HS-27A (cell line): ENCODE measurements at regions not wholly inside any gene's neighbourhood (a gene's known extent, or its start where the extent isn't known, plus 50 kb on each side); places are given as distances from the start of the nearest gene placed in this dataset.

ENCODE experiments used
- DNase-seq: peaks from one replicate; pipeline ENCODE4 v3.0.0-alpha.2; 2012; ENCODE audit warnings: low read depth, missing footprints

DNA sequence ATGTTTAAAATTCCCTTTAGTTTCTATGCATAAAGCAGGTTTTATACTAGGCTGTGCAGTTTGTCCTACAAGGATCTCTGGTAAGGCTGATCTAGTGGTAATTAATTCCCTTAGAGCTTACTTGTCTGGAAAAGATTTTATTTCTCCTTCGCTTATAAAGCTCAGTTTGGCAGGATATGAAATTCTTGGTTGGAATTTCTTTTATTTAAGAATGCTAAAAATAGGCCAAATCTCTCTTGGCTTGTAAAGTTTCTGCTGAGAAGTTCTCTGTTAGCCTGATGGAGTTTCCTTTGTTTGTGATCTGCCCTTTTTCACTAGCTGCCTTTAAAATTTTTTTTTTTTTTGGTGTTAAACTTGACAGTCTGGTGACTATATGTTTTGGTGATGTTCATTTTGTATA, 237.1 kb upstream of the TLE4 start:
- DNase-seq, result no peak

DNA sequence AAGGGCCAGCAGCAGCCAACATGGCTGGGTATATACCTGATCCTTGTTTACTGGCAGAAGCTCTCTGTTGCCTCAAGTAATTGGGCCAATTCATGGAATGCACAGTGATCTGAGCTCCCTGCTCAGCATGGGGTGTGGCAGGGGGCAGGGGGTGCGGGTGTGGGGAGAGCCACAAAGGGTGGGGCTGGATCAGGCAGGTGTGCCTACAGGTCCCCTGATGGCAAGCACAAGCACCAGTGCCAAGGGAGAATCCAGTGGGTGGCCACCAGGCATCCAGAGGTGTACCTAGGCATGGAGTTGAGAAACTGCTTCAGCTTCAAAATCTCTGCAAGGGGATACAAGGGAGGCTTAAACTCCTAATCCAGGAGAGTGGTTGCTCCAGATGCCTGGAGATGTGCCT, 235.8 kb upstream of the TLE4 start:
- no peak for DNase-seq

DNA sequence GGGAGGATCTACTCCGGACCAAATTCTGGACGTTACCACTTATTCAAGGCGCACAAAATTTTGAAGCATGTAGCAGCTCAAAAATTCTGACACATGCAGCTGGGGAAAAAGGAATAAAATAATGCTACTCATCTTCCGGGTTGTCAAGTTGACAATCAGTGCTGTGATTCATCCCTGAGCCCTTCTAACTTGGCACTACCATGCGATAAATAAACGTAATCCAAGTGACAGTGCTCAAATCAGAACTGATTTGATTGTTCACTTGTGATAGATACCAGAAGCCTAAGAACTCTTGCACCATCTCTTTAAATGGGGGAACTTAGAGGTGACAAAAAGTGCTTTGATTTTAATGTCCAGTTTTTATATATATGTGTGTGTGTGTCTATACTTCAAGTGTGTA, 230.2 kb upstream of the TLE4 start:
- no peak for DNase-seq

DNA sequence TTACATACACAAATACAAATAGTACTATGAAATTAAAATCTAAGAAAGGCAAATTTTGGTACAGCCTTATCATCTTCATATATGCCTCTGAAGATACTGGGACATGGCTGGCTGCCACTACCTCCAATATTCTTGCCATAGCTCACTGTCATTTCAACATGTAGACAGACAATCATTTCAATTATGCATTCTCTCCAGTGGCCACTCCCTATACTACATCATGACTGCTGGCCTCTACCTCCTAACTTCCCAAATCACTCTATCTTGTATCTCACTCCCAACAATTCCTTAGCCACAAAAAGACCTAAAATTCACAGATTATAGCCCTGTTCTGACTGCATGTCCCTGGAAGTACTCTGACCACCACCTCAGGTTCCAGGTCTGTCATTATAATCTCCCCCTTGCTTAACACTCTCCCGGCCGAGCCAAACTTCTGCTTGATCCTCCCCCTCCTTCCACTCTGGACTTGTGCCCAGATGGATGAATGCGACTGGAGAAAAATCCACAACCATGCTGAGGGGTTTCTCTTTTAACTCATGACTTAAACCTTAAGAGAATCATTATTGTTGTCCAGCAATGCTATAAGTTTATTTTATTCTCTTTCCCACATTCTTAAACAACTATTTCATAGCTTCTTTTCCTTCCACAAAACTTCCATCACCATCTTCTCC, 225.3 kb upstream of the TLE4 start:
- no peak for DNase-seq

DNA sequence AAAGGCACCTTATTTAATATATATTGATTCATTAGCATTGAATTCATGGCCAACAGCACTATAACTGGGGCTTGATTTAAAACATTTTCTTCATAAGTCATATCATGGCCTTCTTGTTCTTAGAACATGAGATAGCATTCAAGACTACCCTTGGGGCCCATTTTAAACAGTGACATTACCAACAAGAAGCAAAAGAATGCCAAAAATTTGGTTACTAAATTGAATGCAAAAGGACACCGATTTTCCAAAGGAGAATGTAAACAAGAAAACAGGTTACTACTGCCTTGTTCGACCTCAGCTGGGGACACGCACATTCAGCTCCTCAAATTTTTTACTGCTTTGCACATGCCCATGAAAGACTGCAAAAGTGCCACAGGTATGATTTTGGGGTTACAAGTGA, 219.4 kb upstream of the TLE4 start:
- no peak for DNase-seq

DNA sequence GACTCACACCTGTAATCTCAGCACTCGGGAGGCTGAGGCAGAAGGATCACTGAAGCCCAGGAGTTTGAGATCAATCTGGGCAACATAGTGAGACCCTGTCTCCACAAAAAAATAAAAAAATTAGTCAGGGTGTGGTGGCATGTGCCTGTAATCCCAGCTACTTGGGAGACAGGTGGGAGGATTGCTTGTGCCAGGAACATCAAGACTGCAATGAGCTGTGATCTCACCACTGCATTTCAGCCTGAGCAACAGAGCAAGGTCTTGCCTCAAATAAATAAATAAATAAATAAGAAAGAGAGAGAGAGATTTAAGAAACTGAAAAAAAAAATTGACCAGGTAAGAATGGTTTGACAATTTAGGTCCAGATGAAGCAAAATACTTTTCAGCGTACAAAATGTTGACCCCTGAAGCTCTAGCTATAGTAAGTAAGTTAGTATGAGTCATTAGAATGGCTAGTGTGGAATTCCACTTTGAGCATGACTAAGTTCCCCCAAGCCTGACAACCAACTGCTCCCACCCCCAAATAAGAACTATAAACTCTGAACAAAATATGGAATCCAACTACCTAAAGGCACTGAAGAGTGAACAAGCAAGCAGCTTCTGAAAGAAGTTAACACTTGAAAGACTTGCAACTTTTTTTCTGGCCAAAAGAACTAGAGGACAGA, 217.8 kb upstream of the TLE4 start:
- no peak for DNase-seq

DNA sequence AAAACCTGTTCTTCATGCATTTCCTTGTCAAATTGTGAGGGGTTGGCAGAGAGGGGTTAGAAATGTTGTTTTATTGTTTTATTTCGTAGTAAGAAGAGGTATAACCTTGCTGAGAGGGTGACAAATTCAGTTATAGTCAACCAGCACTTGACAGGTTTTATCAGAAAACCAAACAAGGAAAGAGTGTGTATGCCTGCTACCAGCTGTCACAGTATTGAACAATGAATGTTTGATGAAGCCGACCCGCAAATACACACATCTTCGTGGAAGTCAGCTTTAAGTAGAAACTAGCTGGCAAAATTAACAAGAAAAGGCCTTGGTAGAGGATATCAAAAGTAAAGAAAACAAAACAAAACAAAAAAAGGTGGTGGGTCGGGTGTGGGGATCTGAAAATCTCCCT, 214.6 kb upstream of the TLE4 start:
- no peak for DNase-seq

DNA sequence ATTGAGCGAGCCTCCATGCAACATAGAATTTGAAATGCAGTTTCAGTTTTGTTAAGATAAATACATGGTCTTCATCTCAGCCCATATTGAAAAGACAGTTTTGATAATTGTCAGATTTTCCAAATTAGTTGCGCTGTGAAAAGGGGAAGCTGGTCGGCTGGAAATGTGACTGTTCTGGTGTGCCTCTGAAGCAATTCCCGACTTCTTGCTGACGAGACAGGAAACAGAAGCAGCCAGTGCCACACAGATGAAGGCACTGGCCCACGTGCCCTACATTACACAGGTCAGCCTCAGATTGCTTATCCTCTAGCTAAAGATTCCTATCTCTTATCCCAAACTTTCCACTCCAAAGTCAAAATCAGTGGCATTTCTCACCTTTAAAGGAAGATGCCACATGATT, 214.1 kb upstream of the TLE4 start:
- DNase-seq, result no peak

DNA sequence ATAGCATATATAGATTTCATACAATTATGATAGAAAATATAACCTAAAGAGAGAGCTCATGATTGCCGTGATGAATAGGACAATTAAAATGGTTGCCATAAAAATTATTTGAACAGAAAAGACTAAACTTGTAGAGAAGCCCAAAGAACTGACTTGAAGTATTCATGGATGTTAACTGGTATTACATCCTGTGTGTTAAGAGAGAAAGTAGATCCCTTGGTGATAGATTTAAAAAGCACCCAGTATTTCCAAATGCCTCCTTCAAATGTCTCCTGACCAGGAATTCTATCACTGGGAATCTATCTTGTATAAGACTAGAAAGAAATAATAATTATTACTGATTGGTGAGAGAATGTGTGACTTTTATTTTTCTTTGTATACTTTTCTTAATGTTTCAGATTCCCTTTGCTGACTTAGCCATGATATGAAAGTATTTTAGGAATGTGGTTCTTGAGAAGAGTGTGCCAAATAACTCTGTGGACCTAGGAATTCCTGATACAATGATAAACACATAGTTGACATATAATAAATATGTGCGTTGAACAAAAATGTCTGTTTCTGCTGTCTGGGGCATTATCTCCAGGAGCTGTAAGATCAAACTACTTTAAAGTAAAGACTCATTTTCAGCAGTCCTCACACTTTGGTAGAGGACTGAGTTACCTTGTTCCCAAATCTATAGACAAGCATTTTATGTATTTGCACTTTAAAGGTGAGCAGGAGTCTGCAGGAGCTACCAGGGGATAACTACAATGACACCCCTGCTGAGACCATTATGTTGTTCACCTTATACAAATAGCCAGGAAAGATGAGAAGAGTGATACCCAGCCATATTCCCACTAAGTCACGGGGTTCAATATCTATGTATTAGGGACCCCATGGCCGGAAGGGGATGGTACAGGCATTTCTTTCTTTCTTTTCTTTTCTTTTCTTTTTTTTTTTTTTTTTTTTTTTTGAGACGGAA, 211.1 kb upstream of the TLE4 start:
- DNase-seq, result peak; percentile 76

DNA sequence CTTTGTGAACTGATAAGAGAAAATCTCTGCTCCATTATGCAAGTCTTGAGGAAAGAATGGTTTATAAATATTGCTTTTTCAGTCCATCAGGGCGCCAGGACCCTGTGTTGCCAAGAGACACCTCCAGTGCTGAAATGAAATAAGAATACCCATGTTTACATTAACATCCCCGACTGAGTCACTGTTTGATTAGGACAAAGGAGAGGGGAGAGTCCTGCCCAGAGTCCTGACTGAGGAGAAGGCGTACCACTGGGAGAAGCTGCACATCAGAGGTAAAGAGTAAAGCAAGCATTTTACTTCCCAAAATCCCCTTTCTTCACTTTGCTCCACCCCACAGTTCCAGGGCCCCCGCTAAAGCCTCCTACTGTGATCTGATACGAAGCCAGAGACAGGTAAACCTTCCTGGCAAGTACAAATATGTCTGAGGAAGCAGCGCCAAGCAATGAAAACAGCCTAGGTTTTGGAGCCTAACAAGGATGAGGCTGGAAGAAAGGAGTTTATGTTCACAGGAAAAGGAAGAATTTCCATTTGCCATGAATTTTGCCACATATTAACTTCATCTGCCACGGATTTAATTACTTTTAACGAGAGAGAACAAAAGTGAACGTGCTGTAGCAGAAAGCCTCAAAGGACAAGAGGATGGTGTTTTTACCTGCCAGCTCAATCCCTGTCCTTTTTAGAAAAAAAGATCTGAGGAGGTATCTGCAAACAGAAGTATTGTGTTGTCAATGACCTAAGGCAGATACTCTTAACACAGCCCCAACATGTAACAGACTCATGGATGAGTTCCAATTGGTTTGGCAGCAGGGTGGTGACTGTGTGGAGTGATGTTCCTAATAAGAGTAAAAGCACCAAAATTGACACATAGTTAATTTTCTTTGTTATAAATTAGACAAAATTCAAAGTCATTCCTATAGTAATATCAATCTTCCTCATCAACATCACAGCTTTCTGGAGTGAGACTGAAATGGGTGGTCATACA, 209.4 kb upstream of the TLE4 start:
- DNase-seq, result no peak

DNA sequence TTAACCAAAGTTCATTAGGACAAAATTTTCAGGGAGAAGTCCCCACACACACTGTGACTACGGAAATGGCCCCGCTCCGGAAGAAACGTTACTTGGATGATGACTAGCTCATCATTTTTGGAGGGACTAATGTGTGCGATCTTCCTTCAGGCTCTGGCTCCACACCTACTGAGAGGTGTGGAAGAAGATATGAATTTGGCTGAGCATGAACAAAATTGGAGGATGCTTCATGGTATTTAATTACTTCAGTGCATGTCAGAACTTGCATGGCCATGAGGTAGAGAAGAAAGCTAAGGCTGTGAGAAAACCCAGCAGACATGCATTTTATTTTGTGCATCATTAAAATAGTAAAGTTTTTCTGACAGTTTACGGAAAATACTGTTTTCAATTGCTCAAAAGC, 202.1 kb upstream of the TLE4 start:
- DNase-seq, result no peak

DNA sequence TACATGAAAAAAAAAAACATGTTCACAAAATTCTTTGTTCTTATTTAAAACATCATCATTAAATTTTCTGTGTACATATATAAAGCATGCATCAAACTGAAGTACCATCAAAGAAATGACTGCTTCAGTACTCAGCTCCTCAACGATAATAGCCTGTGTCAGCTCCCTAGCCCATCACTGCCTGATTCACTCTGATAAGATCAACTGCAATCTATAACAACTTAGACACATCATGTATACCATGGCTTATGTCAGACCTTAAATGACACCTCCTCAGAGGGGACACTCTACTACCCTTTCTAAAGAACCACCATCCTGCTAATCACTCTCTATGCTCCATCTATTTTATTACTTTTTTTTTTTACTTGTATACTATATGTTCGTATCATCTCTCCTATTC, 200.5 kb upstream of the TLE4 start:
- no peak for DNase-seq

DNA sequence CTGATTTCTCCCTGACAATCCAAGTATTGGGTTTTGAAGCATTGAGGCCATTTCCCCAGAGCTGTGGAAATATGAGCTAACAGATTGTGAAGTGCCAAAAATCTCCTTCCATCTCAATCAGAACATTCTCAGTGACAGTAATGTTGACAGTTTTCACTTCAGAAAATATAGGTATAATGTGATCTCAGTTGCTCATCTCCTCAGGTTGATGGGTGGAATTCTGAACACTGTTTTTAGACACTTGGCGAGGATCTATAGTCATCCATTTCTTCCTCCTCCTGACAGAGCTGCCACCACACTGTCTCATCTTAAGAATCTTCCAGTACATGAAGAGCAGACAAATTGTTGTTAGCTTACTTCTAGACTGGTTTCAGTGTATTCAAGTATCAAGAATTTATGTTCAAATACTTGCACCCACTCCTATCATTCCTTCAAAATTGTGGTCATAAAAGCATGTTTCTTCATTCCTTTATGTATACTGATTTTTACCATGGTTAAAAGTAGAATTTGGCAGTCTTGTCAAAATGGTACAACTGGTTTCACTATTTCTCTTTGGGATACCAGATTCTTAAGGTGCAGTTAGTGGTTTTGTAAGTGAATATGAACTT, 199.7 kb upstream of the TLE4 start:
- no peak for DNase-seq

DNA sequence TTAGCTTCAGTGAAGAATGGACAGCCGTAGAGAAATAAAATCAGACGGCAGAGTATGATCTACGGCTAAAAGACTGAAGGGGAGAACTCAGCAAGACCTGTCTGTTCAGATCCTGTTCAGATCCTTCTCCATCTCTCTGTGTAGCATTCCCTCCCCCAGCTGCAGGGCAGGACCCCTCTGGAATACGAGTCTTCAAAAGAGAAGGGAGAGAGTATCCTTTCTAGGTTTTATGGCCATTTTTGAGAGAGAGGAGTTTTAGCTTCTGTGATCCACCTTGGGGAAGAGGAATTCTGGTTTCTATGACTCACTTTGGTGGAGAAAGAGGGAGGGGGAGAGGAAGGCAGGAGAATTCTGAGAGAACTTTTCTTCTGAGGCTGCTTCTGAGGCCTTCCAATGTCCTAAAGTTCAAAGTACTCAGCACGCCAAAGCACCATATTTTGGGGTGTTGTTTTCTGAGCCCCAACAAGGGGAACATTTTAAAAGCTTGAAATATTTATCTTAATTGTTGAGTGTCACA, 194.4 kb upstream of the TLE4 start:
- DNase-seq, result no peak

DNA sequence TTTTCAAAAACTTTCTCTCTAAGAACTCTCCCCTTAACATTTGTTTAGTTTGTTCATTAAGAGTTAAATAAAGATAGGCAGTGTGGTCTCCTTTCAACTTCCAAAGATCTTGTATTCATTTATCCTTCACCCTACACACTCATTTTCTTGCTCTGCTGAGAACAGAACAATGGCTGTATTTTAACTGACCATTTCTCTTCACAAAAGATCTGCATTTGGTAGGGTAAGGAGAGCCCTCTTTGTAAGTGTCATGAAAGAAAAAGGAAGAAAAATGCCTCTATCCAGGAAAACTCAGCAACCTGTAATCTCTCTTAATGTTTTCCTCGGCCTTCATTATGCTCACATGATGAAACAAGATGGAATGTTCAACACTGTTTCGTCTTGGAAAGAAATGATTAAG, 193.7 kb upstream of the TLE4 start:
- no peak for DNase-seq

DNA sequence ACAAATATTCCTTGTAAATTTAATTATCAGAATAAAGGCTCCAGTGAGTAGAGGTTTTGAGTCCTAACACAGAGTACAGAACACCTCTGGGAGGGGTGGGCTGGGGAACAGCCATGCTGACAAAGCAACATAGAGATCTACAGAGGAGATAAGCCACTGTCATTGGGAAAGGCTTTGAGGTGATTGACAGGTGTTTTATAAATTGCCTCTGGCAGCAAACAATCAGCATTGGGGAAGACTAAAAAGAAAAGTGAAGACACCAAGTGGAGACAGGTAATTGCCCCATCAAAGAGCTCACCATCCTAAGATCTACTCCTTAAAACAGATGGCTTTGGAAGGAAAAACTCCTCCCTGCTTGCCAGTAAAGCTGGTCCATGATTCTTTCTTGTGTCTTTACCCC, 189.7 kb upstream of the TLE4 start:
- DNase-seq, result no peak

DNA sequence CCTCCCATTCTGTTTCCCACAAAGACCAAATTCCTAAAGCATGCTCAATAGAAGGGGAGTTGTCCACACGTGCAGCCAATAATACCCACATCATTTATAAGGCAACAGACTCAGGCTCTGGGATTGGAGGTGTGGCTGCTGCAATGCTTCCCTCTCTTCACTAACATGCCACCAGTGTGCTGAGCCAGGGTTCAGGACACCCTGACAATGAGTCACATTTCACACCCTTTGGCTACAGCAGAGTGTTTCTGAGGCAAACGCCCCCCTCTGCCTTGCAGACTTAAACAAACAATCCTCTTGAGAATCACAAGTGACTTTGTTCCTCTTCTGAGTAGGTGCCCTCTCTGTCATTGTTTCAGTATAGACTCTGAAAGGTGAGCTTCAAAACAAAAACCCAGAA, 189.3 kb upstream of the TLE4 start:
- DNase-seq, result no peak

DNA sequence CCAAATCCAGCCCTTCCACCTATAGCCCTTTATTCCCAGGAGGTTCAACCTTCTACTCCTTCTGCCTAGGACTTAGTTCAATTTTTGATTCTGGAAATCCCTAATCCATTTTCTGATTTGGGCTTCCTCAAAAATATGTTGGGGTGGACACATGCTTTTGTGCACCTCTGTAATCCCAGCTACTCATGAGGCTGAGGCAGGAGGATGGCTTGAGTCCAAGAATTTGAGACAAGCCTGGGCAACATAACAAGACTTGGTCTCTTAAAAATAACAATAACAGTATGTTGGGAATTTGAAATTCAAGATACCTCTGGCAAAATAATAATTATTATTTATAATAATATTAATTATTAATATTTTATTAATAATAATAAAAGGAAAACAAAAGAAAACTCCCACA, 188.7 kb upstream of the TLE4 start:
- DNase-seq, result no peak

DNA sequence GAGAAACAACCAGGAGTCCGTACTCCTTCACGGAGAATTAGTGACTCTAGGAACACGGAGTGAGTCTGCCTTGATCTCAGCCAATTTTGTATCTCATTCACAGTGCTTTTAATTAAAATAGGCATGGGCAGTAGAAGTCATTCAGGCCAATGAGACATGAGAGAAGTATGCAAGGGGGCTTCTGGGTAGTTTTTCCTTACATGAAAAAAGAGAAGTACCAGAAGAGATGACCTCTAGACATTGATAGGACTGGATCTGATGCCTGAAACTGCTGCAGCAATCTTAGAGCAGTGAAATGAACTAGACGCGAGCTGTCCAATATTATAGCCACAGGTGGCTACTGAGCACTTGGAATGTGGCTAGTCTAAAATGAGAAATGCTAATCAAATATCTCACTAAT, 187.7 kb upstream of the TLE4 start:
- DNase-seq, result no peak

DNA sequence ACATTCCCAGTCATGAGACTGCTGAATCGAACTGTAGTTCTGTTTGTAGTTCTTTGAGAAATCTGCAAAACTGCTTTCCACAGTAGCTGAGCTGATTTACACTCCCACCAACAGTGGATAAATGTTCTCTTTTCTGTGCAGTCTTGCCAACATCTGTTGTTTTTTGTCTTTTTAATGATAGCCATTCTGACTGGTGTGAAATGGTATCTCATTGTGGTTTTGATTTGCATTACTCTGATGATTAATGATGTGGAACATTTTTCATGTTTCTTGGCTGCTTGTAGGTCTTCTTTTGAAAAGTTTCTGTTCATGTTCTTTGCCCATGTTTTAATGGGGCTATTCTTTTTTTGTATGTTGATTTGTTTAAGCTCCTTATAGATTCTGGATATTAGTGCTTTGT, 187.3 kb upstream of the TLE4 start:
- DNase-seq, result no peak
